ENCODE measurements at regions not wholly inside any gene's neighbourhood (a gene's known extent, or its start where the extent isn't known, plus 50 kb on each side); places are given as distances from the start of the nearest gene placed in this dataset.

DNA sequence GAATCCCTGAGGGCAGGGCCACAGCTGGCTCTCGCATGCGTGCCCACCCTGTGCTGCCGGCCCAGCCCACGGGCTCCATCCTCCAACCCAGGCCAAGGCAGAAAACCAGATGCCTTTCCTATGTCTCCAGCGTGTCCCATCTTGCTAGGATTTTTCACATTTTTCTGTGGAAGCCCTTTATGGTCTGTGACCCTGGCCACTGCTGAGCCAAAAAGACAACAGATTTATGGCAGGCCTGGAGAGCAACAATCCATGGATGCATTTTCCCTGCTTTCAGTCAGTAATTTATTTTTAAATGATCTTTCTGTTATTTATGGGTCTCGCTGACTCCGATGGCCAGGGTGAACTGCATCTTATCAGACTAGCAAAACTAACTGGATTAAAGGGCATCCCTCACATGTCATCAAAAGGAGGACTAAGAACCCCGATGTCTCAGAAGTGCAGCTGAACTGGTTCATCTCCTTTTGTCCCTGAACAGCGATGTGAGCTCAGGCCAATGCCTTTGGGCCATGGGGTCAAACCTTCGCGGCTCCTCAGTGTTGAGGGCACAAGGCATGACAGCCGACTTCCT is 346.0 kb downstream of the CYRIA start:
- no peak overlapping the region for H3K27ac ChIP-seq
- in situ Hi-C loops (cut with HindIII; ENCODE audit: low pct_ligation_motif_present, low sequenced_read_pairs), result no loop called here
- no peaks in the 10 kb centered on the region for H3K27me3 ChIP-seq (replicated peaks)
- no peak overlapping the region for H3K4me3 ChIP-seq (ENCODE audit: low read depth, low read length)
- TF ChIP-seq, protein P1, sequence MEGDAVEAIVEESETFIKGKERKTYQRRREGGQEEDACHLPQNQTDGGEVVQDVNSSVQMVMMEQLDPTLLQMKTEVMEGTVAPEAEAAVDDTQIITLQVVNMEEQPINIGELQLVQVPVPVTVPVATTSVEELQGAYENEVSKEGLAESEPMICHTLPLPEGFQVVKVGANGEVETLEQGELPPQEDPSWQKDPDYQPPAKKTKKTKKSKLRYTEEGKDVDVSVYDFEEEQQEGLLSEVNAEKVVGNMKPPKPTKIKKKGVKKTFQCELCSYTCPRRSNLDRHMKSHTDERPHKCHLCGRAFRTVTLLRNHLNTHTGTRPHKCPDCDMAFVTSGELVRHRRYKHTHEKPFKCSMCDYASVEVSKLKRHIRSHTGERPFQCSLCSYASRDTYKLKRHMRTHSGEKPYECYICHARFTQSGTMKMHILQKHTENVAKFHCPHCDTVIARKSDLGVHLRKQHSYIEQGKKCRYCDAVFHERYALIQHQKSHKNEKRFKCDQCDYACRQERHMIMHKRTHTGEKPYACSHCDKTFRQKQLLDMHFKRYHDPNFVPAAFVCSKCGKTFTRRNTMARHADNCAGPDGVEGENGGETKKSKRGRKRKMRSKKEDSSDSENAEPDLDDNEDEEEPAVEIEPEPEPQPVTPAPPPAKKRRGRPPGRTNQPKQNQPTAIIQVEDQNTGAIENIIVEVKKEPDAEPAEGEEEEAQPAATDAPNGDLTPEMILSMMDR (IDR thresholded peaks at IDR 0.05; ENCODE audit: low read depth, low read length, missing control alignments), result no peak
- no peaks in the 10 kb centered on the region for H3K36me3 ChIP-seq (replicated peaks)
- no peak for DNase-seq

DNA sequence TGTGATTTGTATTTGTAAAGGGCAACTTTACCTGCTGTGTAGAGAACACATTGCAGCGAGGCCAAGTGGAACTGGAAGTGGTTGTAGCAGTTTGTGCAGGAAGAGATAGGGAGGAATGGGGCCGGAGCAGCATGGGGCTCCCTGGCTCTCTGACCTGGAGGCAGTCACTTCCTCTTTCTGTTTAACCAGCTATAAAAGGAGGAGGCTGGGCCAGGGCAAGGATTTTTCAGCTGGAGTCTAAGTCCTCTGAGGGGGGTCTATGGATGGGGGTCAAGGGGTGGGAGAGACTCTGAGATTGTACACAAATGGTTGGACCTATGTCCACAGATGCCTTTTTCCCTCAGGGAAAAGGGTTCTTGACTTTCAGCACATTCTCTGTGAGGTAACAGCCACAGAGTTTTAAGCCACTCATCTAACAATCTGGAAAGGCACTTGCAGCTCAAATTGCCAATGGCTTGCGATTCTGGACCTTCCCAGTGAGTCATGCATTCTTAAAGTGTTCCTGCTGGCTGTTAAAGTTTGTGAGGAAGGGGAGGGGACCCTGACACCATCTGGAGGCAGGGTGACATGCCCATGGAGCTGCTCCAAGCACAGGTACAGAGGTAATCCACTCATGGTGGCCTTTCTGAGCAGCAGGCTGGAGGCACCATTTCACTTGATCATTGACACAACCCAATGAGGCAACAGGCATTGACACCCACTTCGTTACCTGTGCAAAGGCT is 347.0 kb downstream of the CYRIA start:
- H3K27me3 ChIP-seq (replicated peaks), result no peaks in the 10 kb centered on the region
- no peaks in the 10 kb centered on the region for H3K36me3 ChIP-seq (replicated peaks)
- in situ Hi-C loops (cut with HindIII; ENCODE audit: low pct_ligation_motif_present, low sequenced_read_pairs), result no loop called here
- H3K27ac ChIP-seq, result no peak overlapping the region
- no peak overlapping the region for H3K4me3 ChIP-seq (ENCODE audit: low read depth, low read length)
- TF ChIP-seq, protein P1 (IDR thresholded peaks at IDR 0.05; ENCODE audit: low read depth, low read length, missing control alignments), result no peak
- no peak for DNase-seq

DNA sequence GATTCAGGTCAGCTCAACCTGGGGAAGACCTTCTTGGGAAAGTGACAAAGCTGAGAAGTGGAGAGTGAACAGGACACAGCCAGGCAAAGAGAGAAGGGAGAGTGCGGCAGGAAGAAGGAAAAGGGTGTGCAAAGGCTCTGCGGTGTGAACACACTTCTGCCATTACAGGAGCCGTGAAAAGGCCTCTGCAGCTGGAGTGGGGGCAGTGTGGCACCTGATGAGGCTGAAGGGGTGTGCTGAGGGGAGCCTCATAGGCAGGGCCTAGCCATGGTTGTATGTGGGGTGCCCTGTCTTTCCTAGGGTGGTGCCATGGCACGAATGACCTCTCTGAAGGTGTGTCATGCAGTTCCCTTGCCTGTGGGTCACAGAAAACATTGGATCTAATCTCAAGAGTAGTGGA is 347.6 kb downstream of the CYRIA start:
- H3K4me3 ChIP-seq (ENCODE audit: low read depth, low read length), result no peak overlapping the region
- no peak for DNase-seq
- no peaks in the 10 kb centered on the region for H3K36me3 ChIP-seq (replicated peaks)
- no peaks in the 10 kb centered on the region for H3K27me3 ChIP-seq (replicated peaks)
- in situ Hi-C loops (cut with HindIII; ENCODE audit: low pct_ligation_motif_present, low sequenced_read_pairs), result no loop called here
- TF ChIP-seq, protein P1 (IDR thresholded peaks at IDR 0.05; ENCODE audit: low read depth, low read length, missing control alignments), result no peak
- no peak overlapping the region for H3K27ac ChIP-seq

DNA sequence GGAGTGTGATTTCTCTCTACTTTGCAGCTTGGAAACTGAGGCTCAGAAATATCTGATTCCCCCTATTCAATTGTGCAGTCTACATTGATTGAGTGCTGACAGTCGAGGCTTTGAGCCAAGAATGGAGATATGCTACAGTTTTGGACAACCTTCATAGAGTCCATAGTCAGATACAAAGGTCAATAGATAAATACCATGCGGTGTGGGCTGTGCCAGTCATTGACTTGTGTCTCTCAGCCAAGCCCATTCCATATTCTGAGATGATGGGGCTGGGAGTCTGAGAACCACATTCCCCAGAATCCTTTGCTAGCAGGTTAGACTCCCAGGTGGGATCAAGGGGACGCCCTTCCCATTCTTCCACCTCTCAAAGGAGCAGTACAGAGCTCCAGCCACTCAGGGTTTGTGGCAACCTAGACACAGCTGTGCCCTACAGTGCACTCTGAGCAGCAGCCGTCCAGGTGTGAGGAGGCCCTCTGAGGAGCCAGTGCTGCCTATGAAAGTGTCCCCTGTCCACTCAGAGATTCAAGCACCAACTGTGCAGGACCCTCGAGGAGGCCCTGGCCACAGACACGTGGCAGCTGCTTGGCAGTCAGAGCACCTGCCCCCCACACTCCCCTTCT is 348.3 kb downstream of the CYRIA start:
- in situ Hi-C loops (cut with HindIII; ENCODE audit: low pct_ligation_motif_present, low sequenced_read_pairs), result no loop called here
- H3K36me3 ChIP-seq (replicated peaks), result no peaks in the 10 kb centered on the region
- H3K27me3 ChIP-seq (replicated peaks), result no peaks in the 10 kb centered on the region
- H3K4me3 ChIP-seq (ENCODE audit: low read depth, low read length), result no peak overlapping the region
- DNase-seq, result no peak
- H3K27ac ChIP-seq, result no peak overlapping the region
- TF ChIP-seq, protein P1 (IDR thresholded peaks at IDR 0.05; ENCODE audit: low read depth, low read length, missing control alignments), result no peak

DNA sequence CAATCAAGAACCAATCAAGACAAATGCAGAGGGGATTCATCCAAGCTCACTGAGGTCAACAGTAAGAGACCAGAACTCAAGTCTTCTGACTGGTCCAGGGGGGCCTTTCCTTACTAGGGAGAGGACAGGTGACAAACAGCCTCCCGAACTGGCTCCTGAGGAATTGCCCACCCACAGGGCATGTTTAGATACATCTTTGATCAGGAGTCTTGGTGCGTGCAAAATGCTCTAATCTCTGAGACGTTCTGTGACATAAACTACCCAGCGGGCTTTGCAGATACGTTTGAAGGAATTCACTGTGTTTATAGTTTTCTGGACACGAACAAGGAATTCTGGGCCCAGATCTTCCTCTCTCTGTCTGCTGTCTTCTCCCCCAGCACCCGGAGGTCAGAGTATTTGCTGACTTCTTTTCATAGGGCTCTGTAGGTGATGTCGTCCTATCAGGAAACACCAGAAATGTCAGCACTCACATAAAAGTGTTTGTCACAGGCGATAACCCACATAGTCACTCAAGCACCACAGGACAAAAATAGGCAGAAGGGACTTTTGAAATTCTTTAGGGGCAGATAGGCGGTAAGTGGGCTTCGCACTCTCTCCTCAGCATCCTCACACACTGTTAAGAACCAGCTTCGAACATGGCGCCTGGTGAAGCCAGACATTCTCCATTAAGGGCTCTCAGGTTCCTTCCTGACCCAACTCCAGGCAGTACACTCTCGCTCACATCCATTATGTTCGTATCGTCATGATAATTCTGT is 349.0 kb downstream of the CYRIA start:
- DNase-seq, result no peak
- TF ChIP-seq, protein P1 (IDR thresholded peaks at IDR 0.05; ENCODE audit: low read depth, low read length, missing control alignments), result no peak
- Histone ChIP-seq H3K27ac (no peak overlapping the region), H3K27me3 (replicated peaks) (no peaks in the 10 kb centered on the region), H3K36me3 (replicated peaks) (no peaks in the 10 kb centered on the region), H3K4me3 (ENCODE audit: low read depth, low read length) (no peak overlapping the region)
- in situ Hi-C loops (cut with HindIII; ENCODE audit: low pct_ligation_motif_present, low sequenced_read_pairs), result no loop called here

Data from brain microvascular endothelial cell (primary cell).